ENCODE measurements at regions not wholly inside any gene's neighbourhood (a gene's known extent, or its start where the extent isn't known, plus 50 kb on each side); places are given as distances from the start of the nearest gene placed in this dataset.

GRCh38 chr12:105671720-105672119 is 341.2 kb downstream of the C12orf75 start:
- POLR2A ChIA-PET: no interaction called here
- in situ Hi-C loops (cut with HindIII; ENCODE audit: extremely low pct_ligation_motif_present, low pct_unique_long_range_greater_than_20kb): no loop called here
- Histone ChIP-seq H3K4me1 (ENCODE audit: insufficient read depth, low read length) (no peaks in the 10 kb centered on the region), H3K36me3 (replicated peaks in 1 of 2; ENCODE audit: control insufficient read depth in 1 of 2, insufficient read depth in 2 of 2, low read length in 2 of 2) (no peaks in the 10 kb centered on the region), H3K4me3 (replicated peaks in 1 of 3; ENCODE audit: insufficient read depth in 1 of 3, low read depth in 2 of 3, low read length in 3 of 3) (no peak overlapping the region), H3K9me3 (ENCODE audit: low read length) (no peaks in the 10 kb centered on the region), H2AFZ (ENCODE audit: low read length) (no peak overlapping the region), H3K4me2 (ENCODE audit: low read depth, low read length) (no peak overlapping the region), H4K20me1 (ENCODE audit: insufficient read depth, low read length) (no peaks in the 10 kb centered on the region), H3K27me3 (ENCODE audit: control insufficient read depth in 1 of 2, insufficient read depth in 2 of 2, low read length in 2 of 2) (no peaks in the 10 kb centered on the region), H3K27ac (ENCODE audit: extremely low read length, insufficient read depth, low read length) (no peak overlapping the region), H3K79me2 (ENCODE audit: insufficient read depth, low read length) (no peaks in the 10 kb centered on the region), H3K9ac (ENCODE audit: insufficient read depth, low read depth, low read length) (no peak overlapping the region)
- BruUV-seq (replicated peaks): no TSS peak
- WGBS (ENCODE audit: low lambda C conversion rate): 0% methylated on average over 2 of the region's 2 CpGs
- FAIRE-seq (no peak), DNase-seq (ENCODE audit: low spot score) (no peak), ATAC-seq (no peak)
- TF ChIP-seq XRCC5 (optimal IDR thresholded peaks at IDR 0.05; ENCODE audit: low read length) (no peak), FOXO1 (CRISPR knock-in tag; IDR thresholded peaks at IDR 0.05) (no peak), ZFP1 (CRISPR knock-in tag; IDR thresholded peaks at IDR 0.05) (no peak), ARID2 (CRISPR knock-in tag; IDR thresholded peaks at IDR 0.05; ENCODE audit: borderline replicate concordance) (no peak), MAZ (IDR thresholded peaks at IDR 0.05; ENCODE audit: borderline replicate concordance, low read depth, low read length) (no peak), MAZ (CRISPR knock-in tag; IDR thresholded peaks at IDR 0.05; ENCODE audit: low read depth) (no peak), ZNF431 (CRISPR knock-in tag; IDR thresholded peaks at IDR 0.05; ENCODE audit: borderline replicate concordance, low read depth) (no peak), HDAC2 (CRISPR knock-in tag; IDR thresholded peaks at IDR 0.05) (no peak), NR2F2 (IDR thresholded peaks at IDR 0.05; ENCODE audit: borderline replicate concordance, low read depth) (no peak), TBX3 (IDR thresholded peaks at IDR 0.05; ENCODE audit: borderline replicate concordance) (no peak)
- TF ChIP-seq, protein P1, sequence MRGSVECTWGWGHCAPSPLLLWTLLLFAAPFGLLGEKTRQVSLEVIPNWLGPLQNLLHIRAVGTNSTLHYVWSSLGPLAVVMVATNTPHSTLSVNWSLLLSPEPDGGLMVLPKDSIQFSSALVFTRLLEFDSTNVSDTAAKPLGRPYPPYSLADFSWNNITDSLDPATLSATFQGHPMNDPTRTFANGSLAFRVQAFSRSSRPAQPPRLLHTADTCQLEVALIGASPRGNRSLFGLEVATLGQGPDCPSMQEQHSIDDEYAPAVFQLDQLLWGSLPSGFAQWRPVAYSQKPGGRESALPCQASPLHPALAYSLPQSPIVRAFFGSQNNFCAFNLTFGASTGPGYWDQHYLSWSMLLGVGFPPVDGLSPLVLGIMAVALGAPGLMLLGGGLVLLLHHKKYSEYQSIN (CRISPR knock-in tag; IDR thresholded peaks at IDR 0.05; ENCODE audit: borderline replicate concordance): no peak
- TF ChIP-seq, protein P2, sequence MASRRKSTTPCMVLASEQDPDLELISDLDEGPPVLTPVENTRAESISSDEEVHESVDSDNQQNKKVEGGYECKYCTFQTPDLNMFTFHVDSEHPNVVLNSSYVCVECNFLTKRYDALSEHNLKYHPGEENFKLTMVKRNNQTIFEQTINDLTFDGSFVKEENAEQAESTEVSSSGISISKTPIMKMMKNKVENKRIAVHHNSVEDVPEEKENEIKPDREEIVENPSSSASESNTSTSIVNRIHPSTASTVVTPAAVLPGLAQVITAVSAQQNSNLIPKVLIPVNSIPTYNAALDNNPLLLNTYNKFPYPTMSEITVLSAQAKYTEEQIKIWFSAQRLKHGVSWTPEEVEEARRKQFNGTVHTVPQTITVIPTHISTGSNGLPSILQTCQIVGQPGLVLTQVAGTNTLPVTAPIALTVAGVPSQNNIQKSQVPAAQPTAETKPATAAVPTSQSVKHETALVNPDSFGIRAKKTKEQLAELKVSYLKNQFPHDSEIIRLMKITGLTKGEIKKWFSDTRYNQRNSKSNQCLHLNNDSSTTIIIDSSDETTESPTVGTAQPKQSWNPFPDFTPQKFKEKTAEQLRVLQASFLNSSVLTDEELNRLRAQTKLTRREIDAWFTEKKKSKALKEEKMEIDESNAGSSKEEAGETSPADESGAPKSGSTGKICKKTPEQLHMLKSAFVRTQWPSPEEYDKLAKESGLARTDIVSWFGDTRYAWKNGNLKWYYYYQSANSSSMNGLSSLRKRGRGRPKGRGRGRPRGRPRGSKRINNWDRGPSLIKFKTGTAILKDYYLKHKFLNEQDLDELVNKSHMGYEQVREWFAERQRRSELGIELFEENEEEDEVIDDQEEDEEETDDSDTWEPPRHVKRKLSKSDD (CRISPR knock-in tag; IDR thresholded peaks at IDR 0.05; ENCODE audit: low read depth): no peak
- TF ChIP-seq, protein P3, sequence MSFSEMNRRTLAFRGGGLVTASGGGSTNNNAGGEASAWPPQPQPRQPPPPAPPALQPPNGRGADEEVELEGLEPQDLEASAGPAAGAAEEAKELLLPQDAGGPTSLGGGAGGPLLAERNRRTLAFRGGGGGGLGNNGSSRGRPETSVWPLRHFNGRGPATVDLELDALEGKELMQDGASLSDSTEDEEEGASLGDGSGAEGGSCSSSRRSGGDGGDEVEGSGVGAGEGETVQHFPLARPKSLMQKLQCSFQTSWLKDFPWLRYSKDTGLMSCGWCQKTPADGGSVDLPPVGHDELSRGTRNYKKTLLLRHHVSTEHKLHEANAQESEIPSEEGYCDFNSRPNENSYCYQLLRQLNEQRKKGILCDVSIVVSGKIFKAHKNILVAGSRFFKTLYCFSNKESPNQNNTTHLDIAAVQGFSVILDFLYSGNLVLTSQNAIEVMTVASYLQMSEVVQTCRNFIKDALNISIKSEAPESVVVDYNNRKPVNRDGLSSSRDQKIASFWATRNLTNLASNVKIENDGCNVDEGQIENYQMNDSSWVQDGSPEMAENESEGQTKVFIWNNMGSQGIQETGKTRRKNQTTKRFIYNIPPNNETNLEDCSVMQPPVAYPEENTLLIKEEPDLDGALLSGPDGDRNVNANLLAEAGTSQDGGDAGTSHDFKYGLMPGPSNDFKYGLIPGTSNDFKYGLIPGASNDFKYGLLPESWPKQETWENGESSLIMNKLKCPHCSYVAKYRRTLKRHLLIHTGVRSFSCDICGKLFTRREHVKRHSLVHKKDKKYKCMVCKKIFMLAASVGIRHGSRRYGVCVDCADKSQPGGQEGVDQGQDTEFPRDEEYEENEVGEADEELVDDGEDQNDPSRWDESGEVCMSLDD (CRISPR knock-in tag; IDR thresholded peaks at IDR 0.05; ENCODE audit: borderline replicate concordance): no peak
- CTCF ChIA-PET (ENCODE audit: low intra/inter-chr PET ratio, low total read pairs): no interaction called here
- intact Hi-C loops (cut with micrococcal nuclease; ENCODE audit: unreplicated experiment): no loop called here
